Adrenal gland (tissue), 9 donors: ENCODE measurements at regions not wholly inside any gene's neighbourhood (a gene's known extent, or its start where the extent isn't known, plus 50 kb on each side); places are given as distances from the start of the nearest gene placed in this dataset.
"Not testable (repeated sequence)": the region's sequence is repeated elsewhere in the genome, so short reads cannot be mapped to it uniquely, and the experiment has no call there.

Experiments
- DNase-seq, 7 donors: peaks; one replicate each; pipeline ENCODE4 v3.0.0-alpha.2; 2019 to 2020
- H3K27ac ChIP-seq, 5 donors: fragments of 200-600 bp; sonication (generic) in 4 of 5; 1 replicate in 3 of 5; 2 replicates in 2 of 5; pipeline versions ENCODE4 v1.5.1 to v1.8.0; 2016 to 2020; ENCODE audit warnings: mild to moderate bottlenecking in 1 of 5
- H3K27me3 ChIP-seq: fragments of 200-600 bp; 2 replicates; pipeline ENCODE4 v1.8.0; 2021
- H3K36me3 ChIP-seq, 2 donors: fragments of 200-600 bp; replicated peaks in 1 of 2; 1 replicate in 1 of 2; 2 replicates in 1 of 2; pipeline versions ENCODE4 v1.5.1 to v1.8.0; 2018 to 2022
- H3K4me1 ChIP-seq, 2 donors: fragments of 200-600 bp; replicated peaks in 1 of 2; 1 replicate in 1 of 2; 2 replicates in 1 of 2; pipeline versions ENCODE4 v1.5.1 to v1.8.0; 2018 to 2021
- H3K4me3 ChIP-seq, 4 donors: fragments of 200-600 bp; sonication (generic) in 3 of 4; one replicate each; pipeline ENCODE4 v1.5.1; 2016 to 2018
- H3K9me3 ChIP-seq, 3 donors: fragments of 200-600 bp; sonication (generic) in 1 of 3; replicated peaks in 1 of 3; 1 replicate in 2 of 3; 2 replicates in 1 of 3; pipeline versions ENCODE4 v1.5.1 to v1.8.0; 2016 to 2021
- POLR2A ChIP-seq, 2 donors: fragments of 450-650 bp; IDR thresholded peaks; one replicate each; pipeline ENCODE4 v1.6.1; 2017; ENCODE audit warnings: antibody characterized with exemption in 2 of 2, mild to moderate bottlenecking in 2 of 2, moderate library complexity in 1 of 2
- WGBS, 4 donors: extraction: QIAGEN DNeasy Blood & Tissue Kit in 2 of 4; methylation state at CpG; one replicate each; pipeline versions ENCODE4 v1.1.5 to v1.1.7; 2013 to 2017; 5-methylcytosine and 5-hydroxymethylcytosine counted together
- intact Hi-C, 2 donors: fragments of 100-400 bp; cut with DNase I; formaldehyde crosslinking; loops; one replicate each; pipeline versions ENCODE4 v1.14.1 to v1.15.0; 2022 to 2023
- TF ChIP-seq, protein P1 (sequence below), 6 experiments: fragments of 450-650 bp in 4 of 6; fragments of 200-600 bp in 2 of 6; sonication (generic) in 1 of 6; IDR thresholded peaks; 1 replicate in 5 of 6; 2 replicates in 1 of 6; pipeline versions ENCODE4 v1.5.1 to v1.8.0; 2016 to 2021; ENCODE audit warnings: antibody characterized with exemption in 6 of 6, mild to moderate bottlenecking in 2 of 6, moderate library complexity in 1 of 6
- donor health status: healthy with polysubstance abuse.
- donor health status: Bipolar disorder and iron deficiency.
- donor health status: DM: yes; HTN: yes; CAD: no.
- donor health status: DM: no; HTN: no; CAD: no.
- donor health status: DM: no; HTN: no; CAD: no.

DNA sequence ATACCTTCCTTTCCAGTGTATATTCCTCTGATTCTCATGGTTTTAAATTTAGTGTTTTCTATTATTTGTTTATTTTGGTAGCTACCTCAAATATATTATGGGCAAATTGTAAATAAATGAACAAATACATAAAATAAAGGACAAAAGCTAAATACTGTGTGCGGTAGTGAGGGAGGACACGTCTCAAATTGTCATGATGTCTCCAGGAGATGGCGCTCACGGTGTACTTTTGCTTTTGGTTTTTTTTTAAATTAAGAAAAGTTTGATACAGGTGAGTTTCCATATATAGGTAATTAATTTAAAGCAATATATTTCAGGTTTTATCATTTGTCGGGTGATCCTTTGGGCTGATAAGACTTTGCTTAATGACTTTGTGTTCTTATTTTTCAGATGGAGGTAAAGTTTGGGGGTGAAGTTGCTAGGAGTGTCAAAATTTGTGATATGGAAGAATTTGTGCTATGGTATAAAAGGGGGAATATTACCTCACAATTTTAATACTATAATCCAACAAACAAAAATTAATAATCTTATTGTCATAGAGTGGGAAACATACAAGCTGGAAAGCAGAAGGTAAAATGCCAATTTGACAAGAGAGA, 68.4 kb upstream of the TMEM229A start:
- WGBS, 4 donors, result 17 to 24% (median 17%) methylated on average over 5 of the region's 5 CpGs
- TF ChIP-seq POLR2A (IDR thresholded peaks at IDR 0.05), result no peak
- TF ChIP-seq, protein P1, sequence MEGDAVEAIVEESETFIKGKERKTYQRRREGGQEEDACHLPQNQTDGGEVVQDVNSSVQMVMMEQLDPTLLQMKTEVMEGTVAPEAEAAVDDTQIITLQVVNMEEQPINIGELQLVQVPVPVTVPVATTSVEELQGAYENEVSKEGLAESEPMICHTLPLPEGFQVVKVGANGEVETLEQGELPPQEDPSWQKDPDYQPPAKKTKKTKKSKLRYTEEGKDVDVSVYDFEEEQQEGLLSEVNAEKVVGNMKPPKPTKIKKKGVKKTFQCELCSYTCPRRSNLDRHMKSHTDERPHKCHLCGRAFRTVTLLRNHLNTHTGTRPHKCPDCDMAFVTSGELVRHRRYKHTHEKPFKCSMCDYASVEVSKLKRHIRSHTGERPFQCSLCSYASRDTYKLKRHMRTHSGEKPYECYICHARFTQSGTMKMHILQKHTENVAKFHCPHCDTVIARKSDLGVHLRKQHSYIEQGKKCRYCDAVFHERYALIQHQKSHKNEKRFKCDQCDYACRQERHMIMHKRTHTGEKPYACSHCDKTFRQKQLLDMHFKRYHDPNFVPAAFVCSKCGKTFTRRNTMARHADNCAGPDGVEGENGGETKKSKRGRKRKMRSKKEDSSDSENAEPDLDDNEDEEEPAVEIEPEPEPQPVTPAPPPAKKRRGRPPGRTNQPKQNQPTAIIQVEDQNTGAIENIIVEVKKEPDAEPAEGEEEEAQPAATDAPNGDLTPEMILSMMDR (IDR thresholded peaks at IDR 0.05), result peak in 4 of 6 experiments; percentile 17 to 50 (median 46)
- intact Hi-C loops, result no loop called here

DNA sequence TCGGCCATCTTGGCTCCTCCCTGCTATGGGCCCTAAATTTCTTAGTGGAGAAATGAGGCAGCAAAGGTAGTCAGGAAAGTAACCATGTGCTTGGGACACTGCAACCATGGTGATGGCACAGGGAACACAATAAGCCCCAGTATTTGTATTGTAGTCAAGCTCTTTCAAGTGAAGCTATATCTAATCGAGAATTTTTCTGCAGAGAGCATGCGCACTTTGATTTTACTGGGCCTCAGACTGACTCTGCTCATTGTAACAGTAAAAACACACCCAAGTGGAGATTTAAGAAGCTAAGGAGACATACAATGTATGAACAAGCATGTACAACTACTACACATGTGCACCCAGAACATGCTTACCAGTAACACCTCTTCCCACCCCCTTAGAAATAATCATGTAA, 67.3 kb upstream of the TMEM229A start:
- DNase-seq, result no peak
- H3K9me3 ChIP-seq, result no peaks in the 10 kb centered on the region
- no peak overlapping the region for H3K27ac ChIP-seq
- intact Hi-C loops, result no loop called here
- no peak overlapping the region for H3K4me3 ChIP-seq
- H3K36me3 ChIP-seq, result no peaks in the 10 kb centered on the region
- no peaks in the 10 kb centered on the region for H3K27me3 ChIP-seq
- 77 to 90% (median 86%) methylated on average over 2 to 3 of the region's 3 CpGs for WGBS, 4 donors
- no peaks in the 10 kb centered on the region for H3K4me1 ChIP-seq
- no peak for TF ChIP-seq POLR2A (IDR thresholded peaks at IDR 0.05)
- TF ChIP-seq, protein P1 (IDR thresholded peaks at IDR 0.05), result no peak

More for the DNA sequence above, 68.4 kb upstream of the TMEM229A start:
- Histone ChIP-seq H3K4me3 (no peak overlapping the region), H3K4me1 (no peaks in the 10 kb centered on the region), H3K27ac (no peak overlapping the region), H3K9me3 (no peaks in the 10 kb centered on the region), H3K36me3 (no peaks in the 10 kb centered on the region), H3K27me3 (no peaks in the 10 kb centered on the region)
- peak in 2 of 7 donors; percentile 10 to 20 for DNase-seq

DNA sequence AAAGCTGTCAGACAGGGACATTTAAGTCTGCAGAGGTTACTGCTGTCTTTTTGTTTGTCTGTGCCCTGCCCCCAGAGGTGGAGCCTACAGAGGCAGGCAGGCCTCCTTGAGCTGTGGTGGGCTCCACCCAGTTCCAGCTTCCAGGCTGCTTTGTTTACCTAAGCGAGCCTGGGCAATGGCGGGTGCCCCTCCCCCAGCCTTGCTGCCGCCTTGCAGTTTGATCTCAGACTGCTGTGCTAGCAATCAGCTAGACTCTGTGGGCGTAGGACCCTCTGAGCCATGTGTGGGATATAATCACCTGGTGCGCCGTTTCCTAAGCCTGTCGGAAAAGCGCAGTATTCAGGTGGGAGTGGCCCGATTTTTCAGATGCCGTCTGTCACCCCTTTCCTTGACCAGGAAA, 66.7 kb upstream of the TMEM229A start:
- intact Hi-C loops, H3K27me3 ChIP-seq, H3K9me3 ChIP-seq, DNase-seq, H3K36me3 ChIP-seq, H3K27ac ChIP-seq, H3K4me3 ChIP-seq, H3K4me1 ChIP-seq: not testable (repeated sequence)
- 73 to 89% (median 79%) methylated on average over 6 to 10 of the region's 10 CpGs for WGBS, 4 donors

DNA sequence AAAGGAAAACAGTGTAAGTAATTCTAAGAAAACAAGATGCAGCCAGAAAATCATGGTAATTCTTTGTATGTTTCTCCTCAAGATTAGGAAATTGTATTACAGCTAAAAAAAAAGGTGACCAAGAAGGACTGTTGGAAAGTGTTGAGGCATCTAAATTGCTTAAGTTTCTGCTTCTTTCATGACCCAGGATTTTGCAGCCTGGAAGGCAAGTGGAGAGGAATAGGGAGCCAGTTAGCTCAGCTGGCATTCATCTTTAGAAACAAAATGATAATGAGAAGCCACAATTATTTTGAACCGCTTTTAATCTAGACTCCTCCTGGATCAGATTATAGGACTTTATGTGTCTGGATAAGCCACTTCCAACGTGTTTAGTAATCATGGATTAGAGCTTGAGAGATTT, 56.8 kb upstream of the TMEM229A start:
- no peak for TF ChIP-seq POLR2A (IDR thresholded peaks at IDR 0.05)
- TF ChIP-seq, protein P1 (IDR thresholded peaks at IDR 0.05), result no peak
- H3K27ac ChIP-seq, result no peak overlapping the region
- no peak for DNase-seq
- WGBS, 4 donors, result 48 to 60% (median 58%) methylated on average over 2 of the region's 2 CpGs
- no peaks in the 10 kb centered on the region for H3K36me3 ChIP-seq
- H3K9me3 ChIP-seq, result no peaks in the 10 kb centered on the region
- peaks cover 9 to 10% of the 10 kb centered on the region in 2 donors for H3K4me1 ChIP-seq
- no peaks in the 10 kb centered on the region for H3K27me3 ChIP-seq
- intact Hi-C loops, result no loop called here
- H3K4me3 ChIP-seq, result no peak overlapping the region

DNA sequence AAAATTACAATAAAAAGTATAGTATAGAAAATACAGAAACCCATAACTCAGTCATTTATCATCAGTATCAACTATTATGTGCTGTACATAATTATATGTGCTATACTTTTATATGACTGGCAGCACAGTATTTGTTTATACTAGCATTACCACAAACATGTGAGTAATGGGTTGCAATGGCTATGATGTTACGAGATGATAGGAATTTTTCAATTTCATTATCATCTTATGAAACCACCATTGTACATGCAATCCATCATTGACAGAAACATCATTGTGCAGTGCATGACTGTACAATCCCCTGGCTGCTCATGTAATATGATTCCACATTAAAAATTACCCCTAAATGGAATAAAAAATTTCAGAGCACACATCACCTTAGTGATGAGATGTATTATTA, 55.7 kb upstream of the TMEM229A start:
- WGBS, 4 donors, result 70 to 87% (median 84%) methylated on average over 1 of the region's 1 CpG
- Histone ChIP-seq H3K4me3 (no peak overlapping the region), H3K9me3 (no peaks in the 10 kb centered on the region), H3K27me3 (no peaks in the 10 kb centered on the region), H3K27ac (no peak overlapping the region), H3K4me1 (peaks cover 9 to 19% of the 10 kb centered on the region in 2 donors), H3K36me3 (no peaks in the 10 kb centered on the region)
- intact Hi-C loops, result no loop called here
- TF ChIP-seq, protein P1 (IDR thresholded peaks at IDR 0.05), result no peak
- no peak for TF ChIP-seq POLR2A (IDR thresholded peaks at IDR 0.05)
- no peak for DNase-seq
